Type B pancreatic cell (in vitro differentiated cells): ENCODE measurements at regions not wholly inside any gene's neighbourhood (a gene's known extent, or its start where the extent isn't known, plus 50 kb on each side); places are given as distances from the start of the nearest gene placed in this dataset.

Experiments used
- DNase-seq: peaks from one replicate; pipeline ENCODE4 v3.0.0; 2021; ENCODE audit warnings: mixed read lengths; ENCODE audit not compliant: unreplicated experiment; ENCODE audit errors: extremely low spot score
- H3K27ac Mint-ChIP-seq: 2 replicates; pipeline ENCODE4 v1.8.0; 2021; ENCODE audit warnings: mild to moderate bottlenecking, mixed read lengths
- H3K27me3 Mint-ChIP-seq: 2 replicates; pipeline ENCODE4 v1.8.0; 2021; ENCODE audit warnings: mixed read lengths
- H3K36me3 Mint-ChIP-seq: 2 replicates; pipeline ENCODE4 v1.8.0; 2021; ENCODE audit warnings: mixed read lengths
- H3K4me1 Mint-ChIP-seq: one replicate; pipeline ENCODE4 v1.8.0; 2021; ENCODE audit warnings: mixed read lengths; ENCODE audit not compliant: unreplicated experiment
- H3K4me3 Mint-ChIP-seq: 2 replicates; pipeline ENCODE4 v1.8.0; 2021; ENCODE audit warnings: mild to moderate bottlenecking, mixed read lengths
- H3K9me3 Mint-ChIP-seq: 2 replicates; pipeline ENCODE4 v1.8.0; 2021; ENCODE audit warnings: mixed read lengths
- TF ChIP-seq, protein P1 (sequence below): fragments of 200-600 bp; sonication (generic); conservative IDR thresholded peaks from 2 replicates; pipeline ENCODE4 v1.5.0; 2021; ENCODE audit warnings: antibody characterized with exemption, mild to moderate bottlenecking

GRCh38 chr17:13874134-13874533, 195.2 kb upstream of the COX10 start:
- H3K27ac Mint-ChIP-seq: no peak overlapping the region
- H3K9me3 Mint-ChIP-seq: peaks cover 4% of the 10 kb centered on the region
- peaks cover 4% of the 10 kb centered on the region for H3K36me3 Mint-ChIP-seq
- DNase-seq: no peak
- peaks cover 5% of the 10 kb centered on the region for H3K27me3 Mint-ChIP-seq
- peaks cover 11% of the 10 kb centered on the region for H3K4me1 Mint-ChIP-seq
- no peak overlapping the region for H3K4me3 Mint-ChIP-seq
- TF ChIP-seq, protein P1, sequence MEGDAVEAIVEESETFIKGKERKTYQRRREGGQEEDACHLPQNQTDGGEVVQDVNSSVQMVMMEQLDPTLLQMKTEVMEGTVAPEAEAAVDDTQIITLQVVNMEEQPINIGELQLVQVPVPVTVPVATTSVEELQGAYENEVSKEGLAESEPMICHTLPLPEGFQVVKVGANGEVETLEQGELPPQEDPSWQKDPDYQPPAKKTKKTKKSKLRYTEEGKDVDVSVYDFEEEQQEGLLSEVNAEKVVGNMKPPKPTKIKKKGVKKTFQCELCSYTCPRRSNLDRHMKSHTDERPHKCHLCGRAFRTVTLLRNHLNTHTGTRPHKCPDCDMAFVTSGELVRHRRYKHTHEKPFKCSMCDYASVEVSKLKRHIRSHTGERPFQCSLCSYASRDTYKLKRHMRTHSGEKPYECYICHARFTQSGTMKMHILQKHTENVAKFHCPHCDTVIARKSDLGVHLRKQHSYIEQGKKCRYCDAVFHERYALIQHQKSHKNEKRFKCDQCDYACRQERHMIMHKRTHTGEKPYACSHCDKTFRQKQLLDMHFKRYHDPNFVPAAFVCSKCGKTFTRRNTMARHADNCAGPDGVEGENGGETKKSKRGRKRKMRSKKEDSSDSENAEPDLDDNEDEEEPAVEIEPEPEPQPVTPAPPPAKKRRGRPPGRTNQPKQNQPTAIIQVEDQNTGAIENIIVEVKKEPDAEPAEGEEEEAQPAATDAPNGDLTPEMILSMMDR: no peak

DNA sequence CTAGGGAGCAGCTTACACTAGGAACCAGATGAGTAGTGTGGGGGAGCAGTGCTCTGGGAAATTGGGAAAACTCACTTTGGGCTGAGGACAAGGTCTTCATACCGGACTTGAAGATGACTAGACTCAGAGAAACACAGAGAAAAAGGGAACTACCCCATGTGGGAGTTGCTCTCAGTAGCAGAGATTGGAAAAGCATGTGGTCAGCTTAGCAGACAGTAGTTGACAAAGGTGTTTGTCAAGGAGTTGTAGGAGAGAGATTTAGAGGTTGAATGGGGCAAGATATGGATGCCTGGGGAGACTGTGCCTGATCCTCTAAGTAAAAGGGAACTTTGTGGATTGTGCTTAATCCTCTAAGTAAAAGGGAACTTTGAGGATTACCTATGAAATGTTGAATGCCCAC, 194.5 kb upstream of the COX10 start:
- Mint-ChIP-seq H3K4me3 (no peak overlapping the region), H3K4me1 (peaks cover 7% of the 10 kb centered on the region), H3K27me3 (peaks cover 5% of the 10 kb centered on the region), H3K27ac (no peak overlapping the region), H3K36me3 (peaks cover 4% of the 10 kb centered on the region), H3K9me3 (peaks cover 4% of the 10 kb centered on the region)
- TF ChIP-seq, protein P1: no peak
- no peak for DNase-seq

DNA sequence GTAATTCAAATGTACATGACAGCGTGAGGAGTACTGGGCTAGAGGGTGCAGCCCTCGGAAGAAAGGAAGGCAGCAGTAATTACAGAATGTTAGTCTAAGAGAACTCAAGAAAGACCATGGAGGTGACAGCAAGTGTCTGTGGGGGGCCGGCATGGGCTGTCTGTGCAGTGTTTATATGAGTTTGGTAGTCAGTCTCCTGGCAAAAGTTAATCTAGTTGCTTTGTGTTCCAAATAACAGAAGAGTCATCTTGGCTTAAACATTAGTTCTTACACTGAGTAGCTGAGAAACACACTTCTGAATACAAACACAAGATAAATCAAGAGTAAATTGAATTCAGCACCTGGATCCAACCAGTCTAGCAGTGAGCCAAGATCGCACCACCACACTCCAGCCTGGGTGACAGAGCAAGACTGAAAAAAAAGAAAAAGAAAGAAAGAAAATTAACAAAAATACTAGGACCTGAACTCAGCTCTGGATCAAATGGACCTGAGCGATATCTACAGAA, 189.3 kb upstream of the COX10 start:
- no peak for DNase-seq
- Mint-ChIP-seq H3K4me3 (no peak overlapping the region), H3K4me1 (no peaks in the 10 kb centered on the region), H3K9me3 (peaks cover 15% of the 10 kb centered on the region), H3K36me3 (peaks cover 7% of the 10 kb centered on the region), H3K27me3 (peaks cover 5% of the 10 kb centered on the region), H3K27ac (no peak overlapping the region)
- TF ChIP-seq, protein P1: no peak

DNA sequence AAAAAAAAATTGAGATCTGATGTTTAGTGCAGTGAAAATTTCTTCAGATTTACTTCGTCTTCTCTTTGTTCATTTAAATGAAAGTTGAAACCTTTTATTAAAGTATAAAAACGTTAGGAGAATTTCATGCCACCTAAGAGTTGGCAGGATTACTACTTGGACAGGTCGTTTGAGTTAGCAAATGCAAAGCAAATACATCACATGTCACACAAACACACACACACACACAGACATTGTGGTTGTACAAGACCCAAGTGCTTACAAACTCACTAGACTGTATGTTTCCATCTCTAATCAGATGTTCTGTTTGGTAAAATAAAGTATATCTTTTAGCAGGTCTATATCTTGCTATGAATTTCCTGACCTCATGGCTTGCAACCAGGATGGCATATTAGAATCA, 185.6 kb upstream of the COX10 start:
- peaks cover 15% of the 10 kb centered on the region for H3K9me3 Mint-ChIP-seq
- TF ChIP-seq, protein P1: no peak
- no peak overlapping the region for H3K27ac Mint-ChIP-seq
- no peak overlapping the region for H3K4me3 Mint-ChIP-seq
- DNase-seq: no peak
- peaks cover 3% of the 10 kb centered on the region for H3K27me3 Mint-ChIP-seq
- peaks cover 23% of the 10 kb centered on the region for H3K4me1 Mint-ChIP-seq
- H3K36me3 Mint-ChIP-seq: peaks cover 3% of the 10 kb centered on the region

- Mint-ChIP-seq H3K4me1 (peaks cover 23% of the 10 kb centered on the region), H3K27ac (no peak overlapping the region), H3K4me3 (no peak overlapping the region), H3K9me3 (peaks cover 15% of the 10 kb centered on the region), H3K36me3 (peaks cover 3% of the 10 kb centered on the region), H3K27me3 (peaks cover 3% of the 10 kb centered on the region)
- TF ChIP-seq, protein P1: no peak
- DNase-seq: no peak
Measured at GRCh38 chr17:13884347-13884746, 185.0 kb upstream of the COX10 start.

- Mint-ChIP-seq H3K9me3 (peaks cover 15% of the 10 kb centered on the region), H3K27me3 (peaks cover 3% of the 10 kb centered on the region), H3K27ac (no peak overlapping the region), H3K4me3 (no peak overlapping the region), H3K36me3 (peaks cover 3% of the 10 kb centered on the region), H3K4me1 (peaks cover 23% of the 10 kb centered on the region)
- no peak for DNase-seq
- TF ChIP-seq, protein P1: no peak
Measured at GRCh38 chr17:13885550-13885949, 183.8 kb upstream of the COX10 start.
